ENCODE measurements at regions not wholly inside any gene's neighbourhood (a gene's known extent, or its start where the extent isn't known, plus 50 kb on each side); places are given as distances from the start of the nearest gene placed in this dataset.

- Mint-ChIP-seq H3K4me1 (ENCODE audit: low read depth) (peaks cover 26% of the 10 kb centered on the region), H3K36me3 (ENCODE audit: low read depth) (no peaks in the 10 kb centered on the region), H3K27ac (no peak overlapping the region), H3K9me3 (no peaks in the 10 kb centered on the region), H3K4me3 (no peak overlapping the region), H3K27me3 (peaks cover 71% of the 10 kb centered on the region)
- CTCF ChIA-PET: no interaction called here
- TF ChIP-seq CTCF (IDR thresholded peaks at IDR 0.05): no peak
- DNase-seq: no peak
- intact Hi-C loops (cut with micrococcal nuclease): loop anchor here (10.0 kb wide), 2 partner anchors 439 to 699 kb away; no protein-coding TSS in a partner anchor
- POLR2A ChIA-PET: no interaction called here
- ATAC-seq: no peak
These were observed 354.7 kb downstream of the MCTP2 start for GRCh38 chr15:94586099-94586498.

- DNase-seq (no peak), ATAC-seq (no peak)
- intact Hi-C loops (cut with micrococcal nuclease): loop anchor here (10.0 kb wide), 2 partner anchors 438 to 698 kb away; no protein-coding TSS in a partner anchor
- H3K4me3 Mint-ChIP-seq: no peak overlapping the region
- no peaks in the 10 kb centered on the region for H3K36me3 Mint-ChIP-seq (ENCODE audit: low read depth)
- no peaks in the 10 kb centered on the region for H3K9me3 Mint-ChIP-seq
- no peak overlapping the region for H3K27ac Mint-ChIP-seq
- no peak for TF ChIP-seq CTCF (IDR thresholded peaks at IDR 0.05)
- peaks cover 26% of the 10 kb centered on the region for H3K4me1 Mint-ChIP-seq (ENCODE audit: low read depth)
- ChIA-PET POLR2A (no interaction called here), CTCF (no interaction called here)
- H3K27me3 Mint-ChIP-seq: peaks cover 63% of the 10 kb centered on the region
These were observed 355.8 kb downstream of the MCTP2 start for GRCh38 chr15:94587113-94587512.

- intact Hi-C loops (cut with micrococcal nuclease): loop anchor here (10.0 kb wide), 2 partner anchors 436 to 696 kb away; no protein-coding TSS in a partner anchor
- Mint-ChIP-seq H3K36me3 (ENCODE audit: low read depth) (no peaks in the 10 kb centered on the region), H3K27ac (no peak overlapping the region), H3K9me3 (no peaks in the 10 kb centered on the region), H3K27me3 (peaks cover 60% of the 10 kb centered on the region), H3K4me3 (no peak overlapping the region), H3K4me1 (ENCODE audit: low read depth) (peaks cover 21% of the 10 kb centered on the region)
- no peak for ATAC-seq
- POLR2A ChIA-PET: no interaction called here
- no peak for DNase-seq
- TF ChIP-seq CTCF (IDR thresholded peaks at IDR 0.05): no peak
- CTCF ChIA-PET: no interaction called here
These were observed 357.6 kb downstream of the MCTP2 start for GRCh38 chr15:94588993-94589392.

DNA sequence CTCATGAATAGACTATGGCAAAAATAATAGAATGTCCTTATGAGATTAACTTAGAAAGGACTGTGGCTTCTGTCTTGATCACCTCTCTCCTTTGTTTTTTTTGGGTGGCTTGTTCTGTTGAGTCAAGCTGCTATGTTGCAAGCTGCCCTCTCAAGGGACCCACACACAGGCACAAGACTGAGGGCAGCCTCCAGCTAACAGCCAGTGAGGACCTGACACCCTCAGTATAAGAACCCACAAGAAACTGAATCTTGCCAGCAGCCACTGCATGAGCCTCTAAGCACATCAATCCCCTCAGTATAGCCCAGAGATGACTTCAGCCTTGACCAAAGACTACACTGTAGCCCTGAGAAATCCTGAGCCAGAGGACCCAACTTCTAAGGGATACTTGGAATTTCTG is 361.1 kb downstream of the MCTP2 start:
- ATAC-seq: no peak
- Mint-ChIP-seq H3K27me3 (peaks cover 50% of the 10 kb centered on the region), H3K9me3 (no peaks in the 10 kb centered on the region), H3K36me3 (ENCODE audit: low read depth) (no peaks in the 10 kb centered on the region), H3K27ac (no peak overlapping the region), H3K4me1 (ENCODE audit: low read depth) (no peaks in the 10 kb centered on the region), H3K4me3 (no peak overlapping the region)
- intact Hi-C loops (cut with micrococcal nuclease): no loop called here
- no peak for TF ChIP-seq CTCF (IDR thresholded peaks at IDR 0.05)
- no peak for DNase-seq
- ChIA-PET POLR2A (interaction anchor here (0.7 kb wide), 1 partner anchor 1092 kb away, joined by 3 read pairs; no protein-coding TSS in a partner anchor), CTCF (interaction anchor here (1.5 kb wide), 1 partner anchor 10 kb away, joined by 5 read pairs; no protein-coding TSS in a partner anchor)

GRCh38 chr15:94596707-94597106 is 365.3 kb downstream of the MCTP2 start:
- Mint-ChIP-seq H3K4me1 (ENCODE audit: low read depth) (no peaks in the 10 kb centered on the region), H3K27me3 (peaks cover 39% of the 10 kb centered on the region), H3K9me3 (no peaks in the 10 kb centered on the region), H3K4me3 (no peak overlapping the region), H3K27ac (no peak overlapping the region), H3K36me3 (ENCODE audit: low read depth) (no peaks in the 10 kb centered on the region)
- intact Hi-C loops (cut with micrococcal nuclease): no loop called here
- no peak for DNase-seq
- POLR2A ChIA-PET: no interaction called here
- no peak for ATAC-seq
- CTCF ChIA-PET: no interaction called here
- no peak for TF ChIP-seq CTCF (IDR thresholded peaks at IDR 0.05)

Measured in activated CD8-positive, alpha-beta T cell treated with anti-CD3 and anti-CD28 coated beads for 36 hours (primary cell).